ENCODE measurements at regions not wholly inside any gene's neighbourhood (a gene's known extent, or its start where the extent isn't known, plus 50 kb on each side); places are given as distances from the start of the nearest gene placed in this dataset.
A peak's percentile ranks its signal among the peaks of the same experiment; 100 is the strongest.

GRCh38 chr5:124653666-124654065 is 92.8 kb downstream of the ZNF608 start:
- ChIA-PET CTCF (interaction anchor here (1.2 to 1.4 kb wide), 3 partner anchors 10 to 54 kb away, joined by 3 read pairs; no protein-coding TSS in a partner anchor), POLR2A (no interaction called here)

GRCh38 chr5:124652892-124653441 is 93.5 kb downstream of the ZNF608 start:
- CTCF ChIA-PET = interaction anchor here (1.2 to 1.4 kb wide), 3 partner anchors 10 to 55 kb away, joined by 3 read pairs; no protein-coding TSS in a partner anchor
- TF ChIP-seq CTCF (IDR thresholded peaks at IDR 0.05; ENCODE audit: control extremely low read depth, extremely low read depth, low read depth, missing control alignments) = no peak
- POLR2A ChIA-PET = no interaction called here
- DNase-seq (ENCODE audit: extremely low spot score) = no peak

More at GRCh38 chr5:124653666-124654065, 92.8 kb downstream of the ZNF608 start:
- TF ChIP-seq CTCF (IDR thresholded peaks at IDR 0.05; ENCODE audit: control extremely low read depth, extremely low read depth, low read depth, missing control alignments) = no peak
- DNase-seq (ENCODE audit: extremely low spot score) = no peak

GRCh38 chr5:124652514-124652819 is 94.0 kb downstream of the ZNF608 start:
- CTCF ChIA-PET = interaction anchor here (1.2 to 1.4 kb wide), 2 partner anchors 46 to 55 kb away, joined by 3 read pairs; no protein-coding TSS in a partner anchor
- TF ChIP-seq CTCF (IDR thresholded peaks at IDR 0.05; ENCODE audit: control extremely low read depth, extremely low read depth, low read depth, missing control alignments) = no peak
- POLR2A ChIA-PET = no interaction called here
- DNase-seq (ENCODE audit: extremely low spot score) = no peak

- TF ChIP-seq CTCF (IDR thresholded peaks at IDR 0.05; ENCODE audit: control extremely low read depth, extremely low read depth, low read depth, missing control alignments) = no peak
- ChIA-PET POLR2A (interaction anchor here (0.5 kb wide), 1 partner anchor 300 kb away, joined by 4 read pairs; no protein-coding TSS in a partner anchor), CTCF (interaction anchor here (1.1 to 2.1 kb wide), 3 partner anchors 9 to 73 kb away, joined by 3 to 11 read pairs (median 4); no protein-coding TSS in a partner anchor)
- DNase-seq (ENCODE audit: extremely low spot score) = peak; percentile 71
Observed at GRCh38 chr5:124651663-124652513, 94.6 kb downstream of the ZNF608 start.

GRCh38 chr5:124650951-124651662 is 95.3 kb downstream of the ZNF608 start:
- ChIA-PET POLR2A (interaction anchor here (0.5 to 0.9 kb wide), 2 partner anchors 300 to 1139 kb away, joined by 4 read pairs; partner anchors contain the start of gene CSNK1G3), CTCF (interaction anchor here (1.1 to 2.1 kb wide), 2 partner anchors 9 to 74 kb away, joined by 4 to 11 read pairs; no protein-coding TSS in a partner anchor)
- DNase-seq (ENCODE audit: extremely low spot score) = no peak
- TF ChIP-seq CTCF (IDR thresholded peaks at IDR 0.05; ENCODE audit: control extremely low read depth, extremely low read depth, low read depth, missing control alignments) = no peak

- CTCF ChIA-PET = interaction anchor here (2.1 kb wide), 1 partner anchor 10 kb away, joined by 11 read pairs; no protein-coding TSS in a partner anchor
- TF ChIP-seq CTCF (IDR thresholded peaks at IDR 0.05; ENCODE audit: control extremely low read depth, extremely low read depth, low read depth, missing control alignments) = no peak
- peak; percentile 68 for DNase-seq (ENCODE audit: extremely low spot score)
- POLR2A ChIA-PET = no interaction called here
Observed at GRCh38 chr5:124650147-124650561, 96.3 kb downstream of the ZNF608 start.
